GM19467 (cell line): ENCODE measurements at regions not wholly inside any gene's neighbourhood (a gene's known extent, or its start where the extent isn't known, plus 50 kb on each side); places are given as distances from the start of the nearest gene placed in this dataset.

ENCODE experiments used
- ATAC-seq: cut with Tn5 transposase; IDR thresholded peaks from one replicate; pipeline ENCODE4 v1.9.1; 2021; ENCODE audit warnings: mild to moderate bottlenecking, moderate library complexity; ENCODE audit not compliant: unreplicated experiment

- ATAC-seq = no peak
These were observed 107.1 kb upstream of the TSHZ2 start for GRCh38 chr20:52864916-52865605.

- no peak for ATAC-seq
These were observed 112.8 kb upstream of the TSHZ2 start for GRCh38 chr20:52859156-52859876.

GRCh38 chr20:52852714-52853113, 119.4 kb upstream of the TSHZ2 start:
- ATAC-seq = no peak

DNA sequence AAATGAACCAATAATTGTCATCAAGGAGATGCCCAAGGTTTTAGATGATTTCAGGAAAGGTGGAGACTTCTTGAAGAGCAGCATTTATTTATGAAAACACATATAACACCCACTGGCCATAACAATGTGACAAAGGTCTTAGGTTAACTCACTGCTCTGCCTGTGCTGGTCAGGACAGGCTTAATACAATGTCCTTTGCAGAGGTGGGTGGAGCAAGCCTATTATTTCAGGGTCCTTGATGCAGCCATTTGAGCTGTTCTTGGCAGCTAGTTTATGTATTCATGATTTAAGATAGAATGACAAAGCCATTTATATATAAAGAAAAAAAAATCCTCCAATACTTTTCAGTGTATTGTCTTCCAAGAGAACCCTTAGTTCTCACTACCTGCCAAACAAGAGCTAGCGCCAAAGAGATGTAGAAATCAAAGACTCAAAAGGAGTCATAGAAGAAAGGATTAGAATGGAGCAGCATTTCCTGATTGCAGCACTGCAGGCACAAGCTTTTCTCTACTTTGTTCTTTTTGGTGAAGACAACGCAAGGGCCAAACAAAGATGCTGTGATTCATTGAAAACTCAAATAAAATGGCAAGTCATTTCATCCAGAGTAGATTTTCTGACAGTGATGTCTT, 124.3 kb upstream of the TSHZ2 start:
- ATAC-seq = no peak

- ATAC-seq = no peak
These were observed 125.0 kb upstream of the TSHZ2 start for GRCh38 chr20:52847029-52847660.

- ATAC-seq = no peak
These were observed 127.1 kb upstream of the TSHZ2 start for GRCh38 chr20:52845044-52845443.

GRCh38 chr20:52843425-52843824, 128.7 kb upstream of the TSHZ2 start:
- no peak for ATAC-seq

DNA sequence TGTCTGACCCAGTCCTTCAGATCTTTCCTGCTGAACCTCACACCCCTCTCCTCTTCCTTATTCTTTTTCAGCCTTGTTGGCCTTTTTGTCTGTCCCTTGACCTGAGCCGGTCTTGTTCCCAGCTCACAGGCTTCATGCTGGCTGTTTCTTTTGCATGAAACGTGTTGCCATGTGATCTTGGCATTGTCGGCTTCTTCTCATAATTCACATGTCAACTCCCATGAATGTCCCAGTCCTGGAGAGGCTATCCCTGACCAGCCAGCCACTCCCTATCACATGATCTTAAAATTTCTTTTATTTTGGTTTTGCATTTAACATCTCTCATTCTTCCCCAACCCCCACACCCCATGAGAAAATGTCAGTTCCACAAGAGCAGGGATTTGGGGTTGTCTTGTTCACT, 131.2 kb upstream of the TSHZ2 start:
- no peak for ATAC-seq

GRCh38 chr20:52840041-52840440, 132.1 kb upstream of the TSHZ2 start:
- no peak for ATAC-seq

GRCh38 chr20:52838510-52839241, 133.5 kb upstream of the TSHZ2 start:
- no peak for ATAC-seq

DNA sequence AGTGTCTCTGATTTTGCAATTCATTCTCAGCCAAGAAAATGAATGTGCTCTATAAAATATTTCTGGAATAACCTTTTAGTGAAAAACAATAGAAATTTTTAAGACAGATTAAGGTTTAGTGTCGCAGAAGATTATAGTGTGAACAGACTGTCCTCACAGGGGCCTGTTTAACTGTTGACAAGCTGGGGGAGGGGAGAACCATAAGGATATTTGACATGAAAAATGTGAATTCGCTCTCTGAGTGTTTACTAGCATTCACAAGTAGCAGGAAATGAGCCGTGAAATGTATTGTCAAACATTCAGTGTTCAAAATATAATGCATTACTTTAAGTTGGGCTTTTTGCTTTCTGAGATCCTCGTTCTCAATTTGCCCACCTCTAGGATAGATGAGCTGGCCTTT, 134.8 kb upstream of the TSHZ2 start:
- no peak for ATAC-seq

GRCh38 chr20:52833901-52834300, 138.3 kb upstream of the TSHZ2 start:
- no peak for ATAC-seq

DNA sequence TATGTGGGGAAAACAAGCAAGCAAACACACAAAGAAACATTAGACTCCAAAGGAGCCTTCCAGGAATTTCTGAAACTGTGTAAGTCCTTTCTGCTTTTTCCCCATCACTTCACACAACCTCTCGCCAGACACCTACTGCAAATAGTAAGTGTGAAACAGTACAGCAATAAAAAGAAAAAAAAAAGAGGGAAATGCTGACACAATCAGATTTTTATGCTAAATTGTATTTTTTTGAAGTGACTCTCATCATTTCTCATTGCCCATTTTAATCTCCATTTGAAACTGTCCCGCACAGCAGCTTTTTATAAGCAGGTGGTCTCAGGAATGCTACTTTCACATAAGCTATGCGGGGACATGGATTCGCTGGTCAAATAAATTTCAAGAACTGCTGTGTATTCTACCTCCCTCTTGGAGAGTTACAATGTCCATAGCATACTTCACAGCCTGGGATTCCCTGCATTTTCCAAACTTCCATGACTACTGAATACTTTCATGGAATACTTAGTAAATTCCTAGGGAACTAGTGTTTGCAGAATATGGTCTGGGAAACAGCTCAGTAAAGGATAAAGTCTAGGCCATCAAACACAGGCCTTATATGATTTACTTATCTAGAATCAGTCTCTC, 139.9 kb upstream of the TSHZ2 start:
- no peak for ATAC-seq

DNA sequence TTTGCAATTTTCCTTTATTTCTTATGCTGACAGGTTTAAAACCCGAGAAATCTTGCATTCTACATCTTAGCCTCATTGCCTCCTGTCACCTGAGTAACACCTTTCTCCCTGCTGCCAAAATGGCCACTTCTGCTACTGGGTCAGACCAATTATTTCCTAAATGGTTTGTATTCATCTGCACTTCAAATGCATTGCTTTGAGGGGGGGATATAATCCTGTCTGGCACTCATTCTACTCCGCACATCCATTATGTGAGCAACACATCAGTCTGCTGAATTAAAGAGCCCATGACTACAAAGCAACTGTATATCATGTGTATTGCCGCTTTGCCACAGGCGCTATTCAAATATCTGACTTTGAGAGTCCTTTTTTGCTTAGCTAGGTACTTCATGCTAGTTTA, 141.6 kb upstream of the TSHZ2 start:
- no peak for ATAC-seq

- ATAC-seq = no peak
These were observed 143.0 kb upstream of the TSHZ2 start for GRCh38 chr20:52829111-52829510.

DNA sequence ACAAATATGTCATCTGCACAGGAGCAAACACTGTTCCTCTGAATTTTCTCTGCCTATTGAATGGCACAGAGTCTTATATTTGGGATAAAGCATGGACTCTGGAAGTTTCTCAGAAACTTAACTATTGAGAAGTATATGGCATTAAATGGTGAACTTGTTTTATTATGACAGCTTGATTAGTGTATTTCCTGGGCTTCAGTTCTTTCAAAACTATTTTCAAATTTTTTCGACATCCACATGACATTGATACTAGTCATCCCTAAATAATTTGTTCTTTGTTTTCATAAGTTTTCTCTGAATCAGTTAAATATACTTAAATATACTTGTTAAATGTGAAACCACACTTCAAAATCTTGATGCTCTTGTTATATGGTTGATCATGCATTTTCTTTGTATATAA, 144.0 kb upstream of the TSHZ2 start:
- no peak for ATAC-seq

- ATAC-seq = no peak
These were observed 145.4 kb upstream of the TSHZ2 start for GRCh38 chr20:52826722-52827121.

- ATAC-seq = no peak
These were observed 145.8 kb upstream of the TSHZ2 start for GRCh38 chr20:52826321-52826720.

- ATAC-seq = no peak
These were observed 147.5 kb upstream of the TSHZ2 start for GRCh38 chr20:52824494-52825216.

- no peak for ATAC-seq
These were observed 148.9 kb upstream of the TSHZ2 start for GRCh38 chr20:52823303-52823702.
